Testis (tissue), 2 donors: ENCODE measurements at regions not wholly inside any gene's neighbourhood (a gene's known extent, or its start where the extent isn't known, plus 50 kb on each side); places are given as distances from the start of the nearest gene placed in this dataset.
"Not testable (repeated sequence)": the region's sequence is repeated elsewhere in the genome, so short reads cannot be mapped to it uniquely, and the experiment has no call there.

ENCODE experiments used
- DNase-seq: peaks from one replicate; pipeline ENCODE4 v3.0.0-alpha.2; 2019
- H3K27ac ChIP-seq, 2 donors: fragments of 200-600 bp; sonication (generic); one replicate each; pipeline ENCODE4 v1.5.1; 2019
- H3K27me3 ChIP-seq: fragments of 200-600 bp; sonication (generic); one replicate; pipeline ENCODE4 v1.5.1; 2019
- H3K36me3 ChIP-seq: fragments of 200-600 bp; sonication (generic); one replicate; pipeline ENCODE4 v1.5.1; 2017; ENCODE audit warnings: low read depth; ENCODE audit errors: missing control alignments
- H3K4me1 ChIP-seq: fragments of 200-600 bp; sonication (generic); one replicate; pipeline ENCODE4 v1.5.1; 2019
- H3K4me3 ChIP-seq, 2 donors: fragments of 200-600 bp; sonication (generic); one replicate each; pipeline ENCODE4 v1.5.1; 2017 to 2019
- H3K9me3 ChIP-seq: fragments of 200-600 bp; sonication (generic); one replicate; pipeline ENCODE4 v1.5.1; 2017
- CTCF ChIP-seq, 3 experiments: fragments of 450-650 bp in 2 of 3; fragments of 200-600 bp in 1 of 3; sonication (generic) in 1 of 3; IDR thresholded peaks; one replicate each; pipeline ENCODE4 v1.5.1; 2016 to 2019; ENCODE audit warnings: antibody characterized with exemption in 3 of 3, mild to moderate bottlenecking in 2 of 3, moderate library complexity in 1 of 3
- POLR2A ChIP-seq: fragments of 450-650 bp; IDR thresholded peaks from one replicate; pipeline ENCODE4 v1.6.1; 2017; ENCODE audit warnings: antibody characterized with exemption, mild to moderate bottlenecking, moderate library complexity
- WGBS, 2 donors: methylation state at CpG; one replicate each; pipeline ENCODE4 v1.1.5; 2018; 5-methylcytosine and 5-hydroxymethylcytosine counted together
- intact Hi-C: fragments of 100-400 bp; cut with DNase I; formaldehyde crosslinking; loops from one replicate; pipeline ENCODE4 v1.15.1; 2023; ENCODE audit warnings: low total_unique reads

GRCh38 chr2:101578671-101579070, 103.8 kb upstream of the RFX8 start:
- TF ChIP-seq POLR2A (no peak), CTCF (IDR thresholded peaks at IDR 0.05) (no peak)
- no peak overlapping the region for H3K27ac ChIP-seq
- intact Hi-C loops = no loop called here
- WGBS, 2 donors = 91% methylated on average over 1 of the region's 1 CpG
- no peaks in the 10 kb centered on the region for H3K36me3 ChIP-seq
- H3K4me1 ChIP-seq = no peaks in the 10 kb centered on the region
- no peak for DNase-seq
- no peaks in the 10 kb centered on the region for H3K9me3 ChIP-seq
- no peaks in the 10 kb centered on the region for H3K27me3 ChIP-seq
- H3K4me3 ChIP-seq = no peak overlapping the region

- H3K27ac ChIP-seq, intact Hi-C loops, H3K4me1 ChIP-seq, H3K36me3 ChIP-seq, H3K9me3 ChIP-seq, DNase-seq, H3K4me3 ChIP-seq, H3K27me3 ChIP-seq: not testable (repeated sequence)
- WGBS, 2 donors = 92 to 98% methylated on average over 4 of the region's 4 CpGs
Observed at GRCh38 chr2:101578135-101578534, 103.2 kb upstream of the RFX8 start.

GRCh38 chr2:101577173-101577572, 102.3 kb upstream of the RFX8 start:
- Histone ChIP-seq H3K4me1 (no peaks in the 10 kb centered on the region), H3K9me3 (no peaks in the 10 kb centered on the region), H3K27ac (no peak overlapping the region), H3K4me3 (no peak overlapping the region), H3K27me3 (no peaks in the 10 kb centered on the region), H3K36me3 (no peaks in the 10 kb centered on the region)
- intact Hi-C loops = no loop called here
- 47 to 53% methylated on average over 2 of the region's 2 CpGs for WGBS, 2 donors
- no peak for DNase-seq
- TF ChIP-seq CTCF (IDR thresholded peaks at IDR 0.05) = no peak

GRCh38 chr2:101574622-101575021, 99.7 kb upstream of the RFX8 start:
- H3K4me1 ChIP-seq = no peaks in the 10 kb centered on the region
- no peaks in the 10 kb centered on the region for H3K27me3 ChIP-seq
- DNase-seq = no peak
- intact Hi-C loops = no loop called here
- H3K9me3 ChIP-seq = no peaks in the 10 kb centered on the region
- WGBS, 2 donors = 94 to 96% methylated on average over 6 of the region's 6 CpGs
- H3K4me3 ChIP-seq = no peak overlapping the region
- TF ChIP-seq POLR2A (no peak), CTCF (IDR thresholded peaks at IDR 0.05) (no peak)
- no peaks in the 10 kb centered on the region for H3K36me3 ChIP-seq
- H3K27ac ChIP-seq = no peak overlapping the region

GRCh38 chr2:101571951-101572350, 97.0 kb upstream of the RFX8 start:
- no peak for TF ChIP-seq POLR2A
- no peak for DNase-seq

GRCh38 chr2:101569886-101570520, 95.1 kb upstream of the RFX8 start:
- H3K27me3 ChIP-seq = no peaks in the 10 kb centered on the region
- no peak overlapping the region for H3K4me3 ChIP-seq
- DNase-seq = no peak
- H3K36me3 ChIP-seq = no peaks in the 10 kb centered on the region
- no peaks in the 10 kb centered on the region for H3K4me1 ChIP-seq
- 81 to 86% methylated on average over 7 of the region's 7 CpGs for WGBS, 2 donors
- TF ChIP-seq CTCF (IDR thresholded peaks at IDR 0.05) = no peak
- TF ChIP-seq POLR2A = no peak
- no peak overlapping the region for H3K27ac ChIP-seq
- intact Hi-C loops = no loop called here
- no peaks in the 10 kb centered on the region for H3K9me3 ChIP-seq

More at GRCh38 chr2:101571951-101572350, 97.0 kb upstream of the RFX8 start:
- Histone ChIP-seq H3K36me3 (no peaks in the 10 kb centered on the region), H3K27ac (no peak overlapping the region), H3K4me1 (no peaks in the 10 kb centered on the region), H3K9me3 (no peaks in the 10 kb centered on the region), H3K4me3 (no peak overlapping the region), H3K27me3 (no peaks in the 10 kb centered on the region)
- WGBS, 2 donors = 91 to 94% methylated on average over 1 of the region's 1 CpG
- intact Hi-C loops = no loop called here
